NK-92 (cell line): ENCODE measurements at regions not wholly inside any gene's neighbourhood (a gene's known extent, or its start where the extent isn't known, plus 50 kb on each side); places are given as distances from the start of the nearest gene placed in this dataset.
"Not testable (repeated sequence)": the region's sequence is repeated elsewhere in the genome, so short reads cannot be mapped to it uniquely, and the experiment has no call there.

Source experiments
- DNase-seq: peaks from one replicate; lab custom pipeline; 2025; ENCODE audit not compliant: unreplicated experiment; lab: John Stamatoyannopoulos, UW

- peak; percentile 51 for DNase-seq
Measured at GRCh38 chr7:149714081-149714909, 59.1 kb downstream of the ZNF467 start.

- no peak for DNase-seq
Measured at GRCh38 chr7:149713731-149714068, 59.7 kb downstream of the ZNF467 start.

- DNase-seq, result no peak
Measured at GRCh38 chr7:149713061-149713730, 60.2 kb downstream of the ZNF467 start.

GRCh38 chr7:149708026-149708425 lies 65.4 kb downstream of the ZNF467 start:
- DNase-seq, result no peak

- no peak for DNase-seq
Measured at GRCh38 chr7:149707448-149707886, 65.9 kb downstream of the ZNF467 start.

- DNase-seq, result no peak
Measured at GRCh38 chr7:149706398-149706797, 67.0 kb downstream of the ZNF467 start.

GRCh38 chr7:149704507-149704906 lies 68.9 kb downstream of the ZNF467 start:
- no peak for DNase-seq

- no peak for DNase-seq
Measured at GRCh38 chr7:149703044-149703650, 70.2 kb downstream of the ZNF467 start.

GRCh38 chr7:149701495-149702240 lies 71.7 kb downstream of the ZNF467 start:
- DNase-seq, result no peak

GRCh38 chr7:149697767-149698166 lies 75.6 kb downstream of the ZNF467 start:
- not testable (repeated sequence) for DNase-seq

- no peak for DNase-seq
Measured at GRCh38 chr7:149696280-149696679, 77.1 kb downstream of the ZNF467 start.

GRCh38 chr7:149692557-149692982 lies 80.8 kb downstream of the ZNF467 start:
- no peak for DNase-seq

- DNase-seq, result no peak
Measured at GRCh38 chr7:149692056-149692455, 81.3 kb downstream of the ZNF467 start.

- DNase-seq, result no peak
Measured at GRCh38 chr7:149690688-149691446, 82.5 kb downstream of the ZNF467 start.

- DNase-seq, result no peak
Measured at GRCh38 chr7:149689291-149689721, 84.1 kb downstream of the ZNF467 start.

GRCh38 chr7:149688836-149689235 lies 84.6 kb downstream of the ZNF467 start:
- no peak for DNase-seq

- not testable (repeated sequence) for DNase-seq
Measured at GRCh38 chr7:149687820-149688219, 85.6 kb downstream of the ZNF467 start.

GRCh38 chr7:149686449-149686848 lies 86.9 kb downstream of the ZNF467 start:
- DNase-seq, result no peak

GRCh38 chr7:149686011-149686410 lies 87.4 kb downstream of the ZNF467 start:
- DNase-seq, result no peak

- no peak for DNase-seq
Measured at GRCh38 chr7:149685455-149685854, 87.9 kb downstream of the ZNF467 start.
